Lower lobe of right lung (tissue), 2 donors: ENCODE measurements at regions not wholly inside any gene's neighbourhood (a gene's known extent, or its start where the extent isn't known, plus 50 kb on each side); places are given as distances from the start of the nearest gene placed in this dataset.

Source experiments
- ATAC-seq, 2 donors: fragments of 200-7000 bp; cut with Tn5 transposase; one replicate each; pipeline ENCODE4 v1.9.1; 2020 to 2022; ENCODE audit warnings: mild to moderate bottlenecking in 2 of 2, moderate library complexity in 2 of 2
- DNase-seq: peaks from one replicate; pipeline ENCODE4 v3.0.0-alpha.2; 2020
- H3K27ac ChIP-seq: fragments of 200-600 bp; one replicate; pipeline ENCODE4 v1.8.0; 2022
- H3K27me3 ChIP-seq: fragments of 200-600 bp; one replicate; pipeline ENCODE4 v1.8.0; 2022; ENCODE audit warnings: low read depth
- H3K36me3 ChIP-seq: fragments of 200-600 bp; one replicate; pipeline ENCODE4 v1.8.0; 2022; ENCODE audit warnings: mild to moderate bottlenecking
- H3K4me1 ChIP-seq: fragments of 200-600 bp; one replicate; pipeline ENCODE4 v1.8.0; 2022
- H3K4me3 ChIP-seq: fragments of 200-600 bp; one replicate; pipeline ENCODE4 v1.8.0; 2022; ENCODE audit warnings: mild to moderate bottlenecking
- H3K9me3 ChIP-seq: fragments of 200-600 bp; one replicate; pipeline ENCODE4 v1.8.0; 2022
- CTCF ChIP-seq: fragments of 200-600 bp; IDR thresholded peaks from one replicate; pipeline ENCODE4 v1.8.0; 2022; ENCODE audit warnings: antibody characterized with exemption, mild to moderate bottlenecking
- intact Hi-C: fragments of 100-400 bp; cut with DNase I; formaldehyde crosslinking; loops from one replicate; pipeline ENCODE4 v1.11.0; 2022
- donor health status: DM: no; HTN: yes; CAD: no; lungs with severe emphysema.

GRCh38 chr3:191065181-191065805 is 133.7 kb upstream of the OSTN start:
- no peak for DNase-seq
- H3K36me3 ChIP-seq: no peaks in the 10 kb centered on the region
- intact Hi-C loops: no loop called here
- no peak overlapping the region for H3K27ac ChIP-seq
- H3K4me1 ChIP-seq: no peaks in the 10 kb centered on the region
- H3K4me3 ChIP-seq: no peak overlapping the region
- no peaks in the 10 kb centered on the region for H3K27me3 ChIP-seq
- ATAC-seq: no peak
- no peak for TF ChIP-seq CTCF
- no peaks in the 10 kb centered on the region for H3K9me3 ChIP-seq

- no peak overlapping the region for H3K27ac ChIP-seq
- no peak overlapping the region for H3K4me3 ChIP-seq
- intact Hi-C loops: no loop called here
- no peaks in the 10 kb centered on the region for H3K27me3 ChIP-seq
- DNase-seq (no peak), ATAC-seq (no peak)
- peak; percentile 43 for TF ChIP-seq CTCF
- no peaks in the 10 kb centered on the region for H3K9me3 ChIP-seq
- no peaks in the 10 kb centered on the region for H3K36me3 ChIP-seq
- no peaks in the 10 kb centered on the region for H3K4me1 ChIP-seq
Observed at GRCh38 chr3:191051037-191051436, 148.0 kb upstream of the OSTN start.

GRCh38 chr3:191047930-191048329 is 151.1 kb upstream of the OSTN start:
- no peak overlapping the region for H3K4me3 ChIP-seq
- no peaks in the 10 kb centered on the region for H3K9me3 ChIP-seq
- DNase-seq (no peak), ATAC-seq (no peak)
- TF ChIP-seq CTCF: no peak
- H3K4me1 ChIP-seq: no peaks in the 10 kb centered on the region
- no peaks in the 10 kb centered on the region for H3K36me3 ChIP-seq
- no peaks in the 10 kb centered on the region for H3K27me3 ChIP-seq
- H3K27ac ChIP-seq: no peak overlapping the region
- intact Hi-C loops: no loop called here

GRCh38 chr3:191030929-191031328 is 168.1 kb upstream of the OSTN start:
- intact Hi-C loops: no loop called here

GRCh38 chr3:191030491-191030890 is 168.0 kb upstream of the GMNC start:
- no peak for DNase-seq
- H3K9me3 ChIP-seq: no peaks in the 10 kb centered on the region
- H3K4me3 ChIP-seq: no peak overlapping the region
- no peak for TF ChIP-seq CTCF
- intact Hi-C loops: no loop called here
- no peaks in the 10 kb centered on the region for H3K27me3 ChIP-seq
- H3K4me1 ChIP-seq: no peaks in the 10 kb centered on the region
- H3K27ac ChIP-seq: no peak overlapping the region
- H3K36me3 ChIP-seq: no peaks in the 10 kb centered on the region
- no peak for ATAC-seq

More at GRCh38 chr3:191030929-191031328, 168.1 kb upstream of the OSTN start:
- DNase-seq: no peak
- H3K27ac ChIP-seq: no peak overlapping the region
- H3K9me3 ChIP-seq: no peaks in the 10 kb centered on the region
- no peak for ATAC-seq
- no peak for TF ChIP-seq CTCF
- no peaks in the 10 kb centered on the region for H3K36me3 ChIP-seq
- no peak overlapping the region for H3K4me3 ChIP-seq
- no peaks in the 10 kb centered on the region for H3K4me1 ChIP-seq
- H3K27me3 ChIP-seq: no peaks in the 10 kb centered on the region
